Loucy (cell line): ENCODE measurements at regions not wholly inside any gene's neighbourhood (a gene's known extent, or its start where the extent isn't known, plus 50 kb on each side); places are given as distances from the start of the nearest gene placed in this dataset.

ENCODE experiments used
- CTCF ChIP-seq: fragments of 200-600 bp; sonication (generic); conservative IDR thresholded peaks from 2 replicates; pipeline ENCODE4 v1.5.1; 2014; ENCODE audit warnings: mild to moderate bottlenecking, antibody characterized with exemption, low read length
- EZH2phosphoT487 ChIP-seq: fragments of 200-600 bp; IDR thresholded peaks from 2 replicates; pipeline ENCODE4 v1.6.1; 2018; ENCODE audit warnings: antibody characterized with exemption, mild to moderate bottlenecking, moderate library complexity, borderline replicate concordance

GRCh38 chr6:139519571-139520031, 145.2 kb upstream of the CITED2 start:
- no peak for TF ChIP-seq CTCF
- no peak for TF ChIP-seq EZH2phosphoT487
